Activated naive CD8-positive, alpha-beta T cell treated with anti-CD3 and anti-CD28 coated beads, Interleukin-2, amount 50 U/mL, for 24 hours (primary cell): ENCODE measurements at regions not wholly inside any gene's neighbourhood (a gene's known extent, or its start where the extent isn't known, plus 50 kb on each side); places are given as distances from the start of the nearest gene placed in this dataset.
"Not testable (repeated sequence)": the region's sequence is repeated elsewhere in the genome, so short reads cannot be mapped to it uniquely, and the experiment has no call there.

Source experiments
- ATAC-seq: fragments of 150-1000 bp; cut with Tn5 transposase; one replicate; pipeline ENCODE4 v1.10.0; 2021
- DNase-seq: peaks from one replicate; pipeline ENCODE4 v3.0.0; 2021
- H3K27ac Mint-ChIP-seq: one replicate; pipeline ENCODE4 v1.8.0; 2021; ENCODE audit warnings: mild to moderate bottlenecking, mixed read lengths
- H3K27me3 Mint-ChIP-seq: one replicate; pipeline ENCODE4 v1.8.0; 2021; ENCODE audit warnings: mixed read lengths
- H3K36me3 Mint-ChIP-seq: one replicate; pipeline ENCODE4 v1.8.0; 2021; ENCODE audit warnings: low read depth, mixed read lengths
- H3K4me1 Mint-ChIP-seq: one replicate; pipeline ENCODE4 v1.8.0; 2021; ENCODE audit warnings: mixed read lengths
- H3K4me3 Mint-ChIP-seq: one replicate; pipeline ENCODE4 v1.8.0; 2021; ENCODE audit warnings: mild to moderate bottlenecking, moderate library complexity, mixed read lengths
- H3K9me3 Mint-ChIP-seq: one replicate; pipeline ENCODE4 v1.8.0; 2021; ENCODE audit warnings: mixed read lengths

DNA sequence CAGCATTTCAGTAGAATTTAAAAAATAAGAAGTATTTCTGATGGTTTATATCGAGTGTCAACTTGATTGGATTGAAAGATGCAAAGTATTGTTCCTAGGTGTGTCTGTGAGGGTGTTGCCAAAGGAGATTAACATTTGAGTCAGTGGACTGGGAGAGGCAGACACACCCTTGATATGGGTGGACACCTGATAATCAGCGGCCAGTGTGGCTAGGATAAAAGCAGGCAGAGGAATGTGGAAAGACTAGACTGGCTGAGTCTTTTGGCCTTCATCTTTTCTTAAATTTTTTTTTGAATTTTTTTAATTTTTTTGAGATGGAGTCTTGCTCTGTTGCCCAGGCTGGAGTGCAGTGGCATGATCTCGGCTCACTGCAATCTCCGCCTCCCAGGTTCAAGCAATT is 582.0 kb downstream of the STIM2 start:
- H3K27me3 Mint-ChIP-seq, ATAC-seq, DNase-seq, H3K4me1 Mint-ChIP-seq, H3K36me3 Mint-ChIP-seq, H3K27ac Mint-ChIP-seq, H3K4me3 Mint-ChIP-seq: not testable (repeated sequence)
- peaks cover 11% of the 10 kb centered on the region for H3K9me3 Mint-ChIP-seq

DNA sequence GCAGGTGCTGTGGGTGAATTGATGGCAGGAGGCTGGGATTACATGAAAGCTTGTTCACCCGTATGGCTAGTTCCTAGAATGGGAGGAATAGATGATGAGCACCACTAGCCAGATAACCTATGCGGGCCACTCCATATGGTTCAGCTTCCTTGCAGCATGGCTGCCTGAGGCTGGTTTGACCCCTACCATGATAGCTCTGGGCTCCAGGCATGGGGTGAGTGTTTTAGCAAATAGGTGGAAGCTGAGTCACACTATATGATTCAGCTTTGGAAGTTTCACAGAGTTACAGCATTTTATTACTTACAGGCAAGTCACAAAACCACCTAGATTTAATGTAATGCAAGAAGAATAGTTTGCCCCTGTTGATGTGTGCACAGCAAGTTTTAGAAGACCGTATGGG is 603.2 kb downstream of the STIM2 start:
- no peak for ATAC-seq
- Mint-ChIP-seq H3K9me3 (peaks cover 5% of the 10 kb centered on the region), H3K27me3 (no peaks in the 10 kb centered on the region), H3K4me1 (no peaks in the 10 kb centered on the region), H3K36me3 (no peaks in the 10 kb centered on the region), H3K27ac (no peak overlapping the region), H3K4me3 (no peak overlapping the region)
- DNase-seq, result no peak

DNA sequence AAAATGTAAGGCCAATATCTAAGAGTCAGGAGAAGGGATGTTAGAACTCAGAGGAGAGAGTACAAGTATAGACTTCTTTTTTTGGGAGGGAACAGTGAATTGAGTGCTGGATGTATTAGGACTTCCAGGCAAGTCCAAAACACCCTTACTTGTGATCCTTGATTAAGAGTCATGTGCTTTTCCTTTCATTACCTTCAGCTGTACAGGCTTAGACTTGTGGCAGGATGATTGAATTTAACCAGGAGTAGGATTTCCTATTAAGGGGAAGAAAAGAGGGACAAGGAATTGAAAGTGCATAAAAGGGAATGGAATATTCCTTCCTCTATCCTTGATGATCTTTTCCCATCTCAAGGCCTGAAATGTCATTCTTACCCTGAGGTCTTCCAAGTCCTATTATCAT is 606.7 kb downstream of the STIM2 start:
- no peaks in the 10 kb centered on the region for H3K27me3 Mint-ChIP-seq
- H3K4me3 Mint-ChIP-seq, result no peak overlapping the region
- no peaks in the 10 kb centered on the region for H3K36me3 Mint-ChIP-seq
- no peaks in the 10 kb centered on the region for H3K4me1 Mint-ChIP-seq
- ATAC-seq (no peak), DNase-seq (no peak)
- no peak overlapping the region for H3K27ac Mint-ChIP-seq
- no peaks in the 10 kb centered on the region for H3K9me3 Mint-ChIP-seq

DNA sequence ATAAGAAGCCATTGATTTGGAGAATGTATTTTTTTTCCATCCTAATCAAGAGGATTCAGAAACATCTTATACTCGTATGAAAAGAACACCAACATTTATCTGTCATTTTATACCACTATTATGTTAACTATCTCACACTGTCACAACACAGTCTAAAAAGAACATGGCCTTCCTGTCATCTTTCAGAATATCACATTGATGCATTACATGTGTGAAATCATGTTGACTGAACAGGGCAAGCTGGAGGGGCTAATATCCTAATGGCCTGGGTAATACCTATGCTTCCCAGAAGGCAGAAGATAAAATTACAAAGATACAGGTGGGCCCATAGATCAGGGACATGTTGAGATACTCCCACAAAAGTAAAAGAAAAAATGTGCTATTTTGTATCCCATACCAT is 611.7 kb downstream of the STIM2 start:
- DNase-seq (no peak), ATAC-seq (no peak)
- no peaks in the 10 kb centered on the region for H3K9me3 Mint-ChIP-seq
- H3K27me3 Mint-ChIP-seq, result no peaks in the 10 kb centered on the region
- no peaks in the 10 kb centered on the region for H3K4me1 Mint-ChIP-seq
- H3K4me3 Mint-ChIP-seq, result no peak overlapping the region
- no peak overlapping the region for H3K27ac Mint-ChIP-seq
- no peaks in the 10 kb centered on the region for H3K36me3 Mint-ChIP-seq

DNA sequence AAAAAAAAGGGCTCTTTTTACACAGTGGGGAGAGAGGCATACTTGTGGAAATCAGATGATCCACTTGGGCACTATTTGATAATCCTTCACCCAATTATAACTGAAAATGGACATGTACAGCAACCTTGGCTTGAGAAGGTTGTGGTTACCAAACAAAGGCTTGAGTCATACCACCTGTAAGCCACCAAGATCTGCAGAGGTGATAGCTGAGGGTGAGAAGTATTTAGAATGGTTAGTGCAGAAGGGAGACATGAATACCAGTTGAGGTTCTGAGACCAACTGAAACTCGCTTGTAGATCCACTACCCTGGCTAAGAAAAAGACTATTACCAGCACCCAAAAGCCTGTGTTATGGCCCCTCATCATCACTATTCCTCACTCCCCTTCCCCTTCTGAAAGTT is 614.0 kb downstream of the STIM2 start:
- Mint-ChIP-seq H3K4me1 (no peaks in the 10 kb centered on the region), H3K27ac (no peak overlapping the region), H3K36me3 (no peaks in the 10 kb centered on the region), H3K27me3 (no peaks in the 10 kb centered on the region), H3K9me3 (no peaks in the 10 kb centered on the region), H3K4me3 (no peak overlapping the region)
- no peak for ATAC-seq
- DNase-seq, result no peak

DNA sequence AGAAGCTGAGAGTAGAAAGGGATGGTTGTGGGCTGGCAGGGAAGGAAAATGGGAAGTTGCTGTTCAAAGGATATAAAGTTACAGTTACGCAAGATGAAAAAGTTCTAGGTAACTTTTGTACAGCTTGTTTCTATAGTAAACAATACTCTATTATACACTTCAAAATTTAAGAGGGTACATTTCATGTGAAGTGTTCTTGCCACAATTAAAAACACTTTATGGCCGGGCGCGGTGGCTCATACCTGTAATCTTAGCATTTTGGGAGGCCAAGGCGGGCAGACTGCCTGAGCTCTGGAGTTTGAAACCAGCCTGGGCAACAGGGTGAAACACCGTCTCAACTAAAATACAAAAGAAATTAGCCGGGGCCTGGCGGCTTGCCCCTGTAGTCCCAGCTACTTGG is 623.6 kb downstream of the STIM2 start:
- ATAC-seq, result no peak
- no peak overlapping the region for H3K4me3 Mint-ChIP-seq
- no peaks in the 10 kb centered on the region for H3K27me3 Mint-ChIP-seq
- no peak for DNase-seq
- no peaks in the 10 kb centered on the region for H3K9me3 Mint-ChIP-seq
- H3K4me1 Mint-ChIP-seq, result no peaks in the 10 kb centered on the region
- no peaks in the 10 kb centered on the region for H3K36me3 Mint-ChIP-seq
- no peak overlapping the region for H3K27ac Mint-ChIP-seq

DNA sequence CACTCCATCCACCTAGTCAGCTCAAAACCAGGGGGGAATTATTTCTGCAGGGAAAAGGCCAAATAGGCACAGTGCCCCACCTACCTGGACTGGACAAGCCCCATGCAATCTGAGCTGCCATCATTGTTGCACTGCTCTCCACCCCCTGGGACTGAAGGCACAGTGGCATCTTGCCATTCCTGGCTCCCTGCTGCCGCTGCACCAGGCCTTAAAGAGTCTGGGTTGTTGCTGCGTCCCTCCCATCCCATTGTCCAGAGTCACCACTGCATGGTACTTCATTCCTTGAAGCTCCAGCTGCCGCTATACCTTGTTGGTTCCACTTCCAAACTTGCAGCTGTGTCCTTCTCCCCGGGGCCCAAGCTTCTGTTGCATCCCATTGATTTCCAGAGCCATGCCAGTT is 629.7 kb downstream of the STIM2 start:
- no peaks in the 10 kb centered on the region for H3K36me3 Mint-ChIP-seq
- no peak for ATAC-seq
- no peak overlapping the region for H3K27ac Mint-ChIP-seq
- no peak overlapping the region for H3K4me3 Mint-ChIP-seq
- DNase-seq, result no peak
- no peaks in the 10 kb centered on the region for H3K9me3 Mint-ChIP-seq
- H3K4me1 Mint-ChIP-seq, result no peaks in the 10 kb centered on the region
- no peaks in the 10 kb centered on the region for H3K27me3 Mint-ChIP-seq

DNA sequence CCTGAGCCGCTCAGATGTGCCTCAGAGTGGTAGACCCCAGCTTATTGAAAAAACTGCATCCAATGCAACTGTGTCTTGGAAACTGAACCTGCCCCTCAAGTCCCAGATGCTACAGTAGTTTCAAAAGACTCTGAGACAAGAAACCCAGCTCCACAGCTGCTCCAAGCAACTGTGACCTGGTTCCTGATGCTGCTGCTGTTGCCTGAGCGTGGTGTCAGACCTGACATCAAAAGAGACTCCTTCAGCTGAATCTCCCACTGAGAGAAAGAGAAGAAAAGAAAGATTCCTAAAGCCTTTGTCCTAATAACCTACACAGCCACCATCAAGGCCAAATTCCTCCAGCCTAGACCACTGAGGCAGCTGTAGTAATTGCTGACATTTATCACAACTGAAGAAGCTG is 630.1 kb downstream of the STIM2 start:
- no peak overlapping the region for H3K27ac Mint-ChIP-seq
- no peak for ATAC-seq
- DNase-seq, result no peak
- H3K9me3 Mint-ChIP-seq, result no peaks in the 10 kb centered on the region
- H3K27me3 Mint-ChIP-seq, result no peaks in the 10 kb centered on the region
- H3K4me3 Mint-ChIP-seq, result no peak overlapping the region
- H3K4me1 Mint-ChIP-seq, result no peaks in the 10 kb centered on the region
- no peaks in the 10 kb centered on the region for H3K36me3 Mint-ChIP-seq

DNA sequence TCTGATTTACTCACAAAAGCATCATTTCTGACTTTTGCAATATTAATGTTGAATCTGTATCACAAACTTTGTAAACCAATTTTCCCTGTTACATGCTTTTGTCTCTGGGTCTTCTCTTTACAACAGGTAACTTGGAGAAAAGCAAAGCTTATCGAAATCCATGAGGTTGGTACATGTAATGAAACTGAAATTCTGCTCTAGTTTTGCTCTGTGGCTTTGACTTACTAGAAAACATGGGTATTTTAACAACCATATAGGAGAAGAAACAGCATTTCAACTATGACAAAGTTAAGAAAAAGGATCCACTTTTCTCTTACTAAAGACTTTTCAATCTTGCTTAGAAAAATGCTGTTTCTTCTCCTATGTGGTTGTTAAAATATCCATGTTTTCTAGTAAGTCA is 645.8 kb downstream of the STIM2 start:
- no peaks in the 10 kb centered on the region for H3K9me3 Mint-ChIP-seq
- no peak for ATAC-seq
- H3K4me3 Mint-ChIP-seq, result no peak overlapping the region
- no peak overlapping the region for H3K27ac Mint-ChIP-seq
- H3K27me3 Mint-ChIP-seq, result no peaks in the 10 kb centered on the region
- DNase-seq, result no peak
- H3K36me3 Mint-ChIP-seq, result no peaks in the 10 kb centered on the region
- no peaks in the 10 kb centered on the region for H3K4me1 Mint-ChIP-seq

DNA sequence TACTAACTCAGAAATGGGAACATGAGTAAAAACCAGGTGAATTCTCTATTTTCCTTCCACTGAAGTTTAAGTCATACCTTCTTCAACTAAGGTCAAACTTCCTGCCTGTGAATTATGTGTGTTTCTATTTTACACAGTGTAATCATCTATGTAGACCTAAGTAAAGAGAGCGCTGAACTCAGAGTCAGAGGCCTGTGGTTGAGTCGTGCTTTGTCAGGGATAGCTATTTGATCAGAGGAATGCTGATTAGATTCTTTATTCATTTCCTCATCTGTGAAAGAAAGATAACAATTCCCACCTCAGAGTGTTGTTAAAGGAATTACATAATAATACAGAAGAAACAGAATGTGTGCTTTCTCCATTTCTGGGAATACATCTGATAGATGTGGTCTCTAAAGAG is 654.1 kb downstream of the STIM2 start:
- Mint-ChIP-seq H3K4me3 (no peak overlapping the region), H3K9me3 (peaks cover 4% of the 10 kb centered on the region), H3K36me3 (no peaks in the 10 kb centered on the region), H3K4me1 (no peaks in the 10 kb centered on the region), H3K27ac (no peak overlapping the region), H3K27me3 (no peaks in the 10 kb centered on the region)
- ATAC-seq (no peak), DNase-seq (no peak)

DNA sequence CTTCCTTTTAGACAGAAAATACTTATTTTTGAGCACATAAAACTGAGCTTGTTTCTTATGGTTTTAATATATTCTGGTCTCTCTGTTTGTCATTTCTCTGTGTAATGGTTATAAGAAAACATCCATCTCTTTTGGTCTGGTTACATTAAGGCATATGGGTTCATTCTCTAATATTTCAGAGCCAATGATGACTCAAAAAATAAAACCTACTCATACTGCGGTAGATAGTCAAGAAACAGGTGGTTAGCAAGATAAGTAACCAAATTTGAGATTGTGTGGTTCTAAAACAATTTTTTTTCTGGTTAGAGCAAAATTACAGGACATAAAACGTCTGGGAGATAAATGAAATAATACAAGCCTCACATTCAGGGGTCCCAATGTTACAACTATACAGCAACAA is 654.5 kb downstream of the STIM2 start:
- H3K4me3 Mint-ChIP-seq, result no peak overlapping the region
- H3K9me3 Mint-ChIP-seq, result peaks cover 4% of the 10 kb centered on the region
- H3K36me3 Mint-ChIP-seq, result no peaks in the 10 kb centered on the region
- no peaks in the 10 kb centered on the region for H3K4me1 Mint-ChIP-seq
- H3K27ac Mint-ChIP-seq, result no peak overlapping the region
- ATAC-seq (no peak), DNase-seq (no peak)
- no peaks in the 10 kb centered on the region for H3K27me3 Mint-ChIP-seq

DNA sequence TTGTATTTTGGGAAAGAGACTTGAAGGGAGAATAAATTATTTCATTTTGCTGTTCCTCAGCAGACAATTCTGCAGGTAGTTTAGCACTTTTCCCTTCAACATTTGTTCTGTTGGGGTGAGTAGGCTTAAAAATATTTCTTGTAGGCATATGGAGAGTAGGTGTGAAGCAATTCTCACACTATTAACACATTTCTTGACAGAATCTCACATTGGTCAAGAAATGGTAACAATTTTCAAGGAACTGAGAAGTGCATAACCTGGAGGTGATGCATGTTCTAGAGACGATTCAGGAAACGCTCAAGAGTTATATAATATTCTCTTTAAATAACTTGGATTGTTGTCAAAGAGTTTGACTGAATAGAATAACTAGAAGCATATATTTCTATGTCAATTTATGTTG is 658.2 kb downstream of the STIM2 start:
- ATAC-seq (no peak), DNase-seq (no peak)
- H3K27me3 Mint-ChIP-seq, result no peaks in the 10 kb centered on the region
- H3K27ac Mint-ChIP-seq, result no peak overlapping the region
- no peaks in the 10 kb centered on the region for H3K4me1 Mint-ChIP-seq
- no peaks in the 10 kb centered on the region for H3K36me3 Mint-ChIP-seq
- no peak overlapping the region for H3K4me3 Mint-ChIP-seq
- H3K9me3 Mint-ChIP-seq, result peaks cover 4% of the 10 kb centered on the region

DNA sequence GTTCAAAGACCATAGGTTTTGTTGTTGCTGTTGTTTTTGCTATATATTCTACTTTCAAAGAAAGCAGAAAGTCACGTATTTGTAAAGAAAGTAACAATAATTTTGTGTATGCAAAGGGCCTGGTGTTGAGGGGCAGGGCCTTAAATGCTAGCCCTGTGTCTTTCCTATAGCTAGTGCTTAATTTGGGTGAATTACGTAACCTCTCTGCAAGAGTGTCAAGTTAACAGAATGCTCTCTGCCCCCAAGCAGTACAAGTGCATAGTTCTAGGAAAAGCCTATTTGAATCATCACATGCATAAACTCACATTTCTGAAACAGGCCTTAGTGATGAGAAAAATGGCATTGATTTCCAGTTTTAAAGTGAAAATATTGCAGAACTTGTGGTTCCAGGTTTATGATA is 663.6 kb downstream of the STIM2 start:
- no peak for DNase-seq
- Mint-ChIP-seq H3K9me3 (no peaks in the 10 kb centered on the region), H3K4me3 (no peak overlapping the region), H3K27me3 (no peaks in the 10 kb centered on the region), H3K4me1 (no peaks in the 10 kb centered on the region), H3K36me3 (no peaks in the 10 kb centered on the region), H3K27ac (no peak overlapping the region)
- no peak for ATAC-seq

DNA sequence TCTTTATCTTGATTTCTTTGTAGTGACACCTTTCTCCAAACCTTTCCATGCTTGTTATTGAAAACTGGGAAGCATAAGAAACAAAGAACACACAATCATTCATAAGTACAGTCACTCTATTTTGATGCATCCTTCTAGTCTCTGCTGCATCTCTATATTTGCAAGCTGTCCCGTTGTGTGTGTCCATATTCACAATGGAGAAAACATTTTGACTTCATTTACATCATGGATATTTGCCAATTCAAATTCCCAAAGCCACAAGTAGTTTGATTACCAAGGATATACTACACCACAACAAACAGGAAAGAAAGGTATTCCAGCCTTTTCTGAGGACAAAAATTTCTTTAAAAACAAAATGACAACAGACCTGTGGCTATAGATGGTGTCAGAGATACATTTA is 673.8 kb downstream of the STIM2 start:
- no peak overlapping the region for H3K27ac Mint-ChIP-seq

DNA sequence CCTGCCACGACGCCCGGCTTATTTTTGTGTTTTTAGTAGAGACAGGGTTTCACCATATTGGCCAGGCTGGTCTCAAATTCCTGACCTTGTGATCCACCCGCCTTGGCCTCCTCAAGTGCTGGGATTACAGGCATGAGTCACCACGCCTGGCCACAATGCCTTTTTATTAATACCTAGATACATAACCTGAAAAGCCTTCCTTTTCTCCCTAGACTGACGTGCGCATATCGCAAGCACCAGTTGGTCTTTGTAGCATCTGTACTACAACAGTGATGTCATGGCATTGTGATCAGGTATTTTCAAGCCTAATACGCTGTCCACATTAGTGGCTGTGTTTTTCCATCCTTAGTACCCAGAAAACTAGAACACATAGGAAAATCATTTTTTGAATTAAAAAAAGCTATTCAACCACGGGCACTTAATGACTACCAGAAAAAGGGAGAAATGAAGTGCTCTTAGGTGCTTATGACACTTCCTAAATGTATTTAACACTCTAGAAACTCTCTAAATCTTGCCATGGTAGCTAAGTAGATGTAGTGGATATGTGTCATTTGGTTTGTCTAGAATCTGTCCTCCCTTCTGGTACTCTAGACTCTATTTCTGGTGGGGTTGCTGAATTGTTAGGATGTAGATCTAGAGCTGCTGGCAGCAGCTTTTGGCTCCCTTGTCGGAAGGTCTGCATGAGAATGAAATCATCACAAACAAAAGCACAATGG is 707.8 kb downstream of the STIM2 start:
- H3K27me3 Mint-ChIP-seq, result no peaks in the 10 kb centered on the region
- no peak overlapping the region for H3K4me3 Mint-ChIP-seq
- no peaks in the 10 kb centered on the region for H3K4me1 Mint-ChIP-seq
- DNase-seq (no peak), ATAC-seq (no peak)
- no peak overlapping the region for H3K27ac Mint-ChIP-seq
- no peaks in the 10 kb centered on the region for H3K9me3 Mint-ChIP-seq
- H3K36me3 Mint-ChIP-seq, result no peaks in the 10 kb centered on the region

More for the DNA sequence above, 673.8 kb downstream of the STIM2 start:
- H3K36me3 Mint-ChIP-seq, result no peaks in the 10 kb centered on the region
- ATAC-seq (no peak), DNase-seq (no peak)
- H3K4me3 Mint-ChIP-seq, result no peak overlapping the region
- H3K9me3 Mint-ChIP-seq, result no peaks in the 10 kb centered on the region
- no peaks in the 10 kb centered on the region for H3K4me1 Mint-ChIP-seq
- no peaks in the 10 kb centered on the region for H3K27me3 Mint-ChIP-seq

DNA sequence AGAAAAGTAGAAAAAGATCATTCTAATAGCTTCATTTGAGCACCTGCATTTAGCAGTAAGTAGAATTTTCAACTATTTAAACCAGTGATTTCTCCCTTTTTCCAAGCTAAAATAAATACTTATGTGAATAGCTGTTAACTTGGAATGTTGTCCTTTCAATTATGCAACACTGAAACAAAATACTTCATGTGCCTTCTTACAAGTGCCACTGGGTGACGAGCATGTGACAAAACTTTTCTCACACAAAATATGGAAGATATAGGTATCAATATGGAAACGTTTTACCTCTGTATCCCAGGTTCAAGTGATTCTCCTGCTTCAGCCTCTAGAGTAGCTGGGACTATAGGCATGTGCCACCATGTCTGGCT is 708.3 kb downstream of the STIM2 start:
- no peaks in the 10 kb centered on the region for H3K4me1 Mint-ChIP-seq
- no peak overlapping the region for H3K4me3 Mint-ChIP-seq
- H3K27me3 Mint-ChIP-seq, result no peaks in the 10 kb centered on the region
- no peaks in the 10 kb centered on the region for H3K36me3 Mint-ChIP-seq
- ATAC-seq, result no peak
- no peaks in the 10 kb centered on the region for H3K9me3 Mint-ChIP-seq
- no peak overlapping the region for H3K27ac Mint-ChIP-seq
- no peak for DNase-seq
